ENCODE measurements at regions not wholly inside any gene's neighbourhood (a gene's known extent, or its start where the extent isn't known, plus 50 kb on each side); places are given as distances from the start of the nearest gene placed in this dataset.

DNA sequence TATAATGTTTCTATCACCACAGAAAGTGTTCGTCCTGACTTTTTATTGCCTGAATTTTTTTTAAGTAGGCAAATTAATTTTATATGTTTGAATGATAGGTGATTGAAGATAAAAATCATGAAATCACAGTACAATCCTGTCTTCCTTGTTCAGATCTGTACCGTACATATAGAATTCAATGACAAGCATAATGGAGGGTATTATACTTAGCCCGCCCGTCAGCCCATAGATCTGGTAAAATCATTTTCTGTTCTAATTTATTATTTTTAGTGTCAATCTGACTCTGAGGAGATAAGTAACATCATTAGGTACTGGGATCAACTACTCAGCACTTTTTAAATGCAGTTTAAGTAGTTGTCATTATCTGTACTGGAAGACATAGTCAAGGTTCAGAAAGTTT lies 269.9 kb downstream of the NR2F2 start:
- TF ChIP-seq CTCF (IDR thresholded peaks at IDR 0.05) (no peak), POLR2A (IDR thresholded peaks at IDR 0.05) (no peak)

Data from prostate gland (tissue), 2 donors.